GM18517 (cell line): ENCODE measurements at regions not wholly inside any gene's neighbourhood (a gene's known extent, or its start where the extent isn't known, plus 50 kb on each side); places are given as distances from the start of the nearest gene placed in this dataset.
"Not testable (repeated sequence)": the region's sequence is repeated elsewhere in the genome, so short reads cannot be mapped to it uniquely, and the experiment has no call there.

ENCODE experiments used
- ATAC-seq: cut with Tn5 transposase; IDR thresholded peaks from one replicate; pipeline ENCODE4 v1.9.1; 2021; ENCODE audit warnings: mild to moderate bottlenecking, moderate library complexity; ENCODE audit not compliant: unreplicated experiment

DNA sequence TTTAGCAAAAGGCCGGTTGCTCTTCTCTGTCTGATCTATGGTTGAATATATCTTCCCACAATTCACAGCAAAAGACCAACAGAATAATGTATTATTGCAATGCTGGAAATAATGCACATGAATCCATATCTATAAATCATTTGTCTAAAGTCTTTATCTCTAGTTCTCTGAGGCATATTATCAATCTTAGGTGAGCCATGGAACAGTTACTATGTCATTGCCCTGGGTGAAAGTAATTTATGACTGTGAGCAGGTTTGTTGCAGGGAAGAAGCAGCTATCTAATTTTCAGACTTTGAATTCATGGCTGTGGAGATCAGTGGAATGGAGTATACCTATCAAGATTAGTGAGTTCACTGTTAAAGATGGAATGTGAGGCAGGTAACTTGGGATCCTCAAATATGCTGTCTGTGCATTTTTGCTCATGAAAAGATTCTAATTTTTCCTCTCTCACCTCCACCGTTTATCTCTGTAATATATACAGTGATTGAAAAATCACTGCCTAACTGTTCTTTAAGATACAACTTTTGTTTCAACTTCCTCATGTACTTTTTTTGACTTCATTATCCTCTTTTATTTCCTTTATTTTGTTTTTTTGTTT, 256.8 kb upstream of the ARSJ start:
- ATAC-seq: no peak

- no peak for ATAC-seq
Observed at GRCh38 chr4:114237997-114238396, 258.6 kb upstream of the ARSJ start.

DNA sequence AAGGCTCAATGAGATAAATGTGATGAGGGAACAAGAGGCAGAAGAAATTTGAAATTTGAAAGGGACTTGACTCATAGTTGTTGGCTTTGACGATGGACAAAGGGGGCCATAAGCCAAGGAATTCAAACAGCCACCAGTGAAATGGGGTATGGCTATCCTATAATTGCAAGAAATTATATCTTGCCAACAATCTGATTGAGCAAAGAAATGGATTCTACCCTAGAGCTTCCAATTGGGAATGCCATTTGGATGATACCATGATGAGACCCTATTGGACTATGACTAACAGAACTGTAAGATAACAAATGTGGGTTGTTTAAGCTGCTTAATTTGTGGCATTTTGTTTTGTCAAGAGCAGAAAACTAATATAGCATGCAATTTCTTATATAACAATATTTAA, 270.1 kb upstream of the ARSJ start:
- ATAC-seq: no peak

DNA sequence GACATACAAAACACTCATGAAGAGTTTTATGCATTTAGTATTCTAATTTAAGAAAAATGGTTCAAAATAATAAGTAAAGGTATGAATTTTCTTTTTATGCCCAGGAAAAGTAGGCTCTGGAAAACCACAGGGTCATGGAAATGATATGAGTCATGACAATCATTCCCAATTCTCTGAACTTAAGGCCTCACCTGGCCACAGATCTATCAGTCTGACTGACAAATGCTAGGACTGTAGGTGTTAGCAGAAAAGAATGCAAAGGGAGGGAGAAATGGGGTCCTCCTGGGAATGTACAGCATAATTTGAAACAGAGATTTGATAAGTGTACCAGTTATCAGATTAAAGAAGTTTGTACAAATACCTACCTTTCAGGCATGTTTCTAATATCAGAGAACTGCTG, 270.5 kb upstream of the ARSJ start:
- no peak for ATAC-seq

- ATAC-seq: no peak
Observed at GRCh38 chr4:114250439-114250891, 271.0 kb upstream of the ARSJ start.

GRCh38 chr4:114251020-114251419, 271.6 kb upstream of the ARSJ start:
- ATAC-seq: no peak

DNA sequence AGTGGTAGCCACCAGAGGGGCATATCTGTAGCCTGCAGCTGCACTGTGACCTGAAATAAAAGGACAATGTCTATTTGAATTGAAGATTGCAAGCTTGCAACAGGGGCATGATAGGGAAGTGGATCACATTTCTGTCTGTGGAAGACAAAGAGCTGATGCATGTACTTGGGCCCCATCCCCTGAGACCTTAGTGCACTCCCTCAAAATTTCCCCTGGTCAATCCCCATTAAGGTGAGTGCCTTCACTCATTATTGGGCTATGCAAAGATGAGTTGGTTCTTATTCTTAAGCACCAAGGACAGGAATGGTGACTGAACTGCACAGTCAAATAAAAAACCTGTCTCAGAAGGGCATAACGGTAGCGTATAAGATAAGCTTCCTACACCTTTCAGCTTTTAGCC, 273.1 kb upstream of the ARSJ start:
- no peak for ATAC-seq

DNA sequence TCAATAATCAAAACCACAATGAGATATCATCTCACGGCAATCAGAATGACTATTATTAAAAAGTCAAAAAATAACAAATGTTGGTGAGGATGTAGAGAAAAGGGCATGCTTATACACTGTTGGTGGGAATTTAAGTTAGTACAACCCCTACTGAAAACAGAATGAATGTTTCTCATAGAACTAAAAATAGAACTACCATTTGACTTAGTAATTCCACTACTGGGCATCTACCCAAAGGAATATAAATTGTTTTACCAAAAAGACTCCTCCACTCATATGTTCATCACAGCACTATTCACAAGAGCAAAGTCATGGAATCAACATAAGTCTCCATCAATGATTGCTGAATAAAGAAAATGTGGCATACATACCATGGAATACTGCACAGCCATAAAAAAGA, 278.1 kb upstream of the ARSJ start:
- ATAC-seq: no peak

DNA sequence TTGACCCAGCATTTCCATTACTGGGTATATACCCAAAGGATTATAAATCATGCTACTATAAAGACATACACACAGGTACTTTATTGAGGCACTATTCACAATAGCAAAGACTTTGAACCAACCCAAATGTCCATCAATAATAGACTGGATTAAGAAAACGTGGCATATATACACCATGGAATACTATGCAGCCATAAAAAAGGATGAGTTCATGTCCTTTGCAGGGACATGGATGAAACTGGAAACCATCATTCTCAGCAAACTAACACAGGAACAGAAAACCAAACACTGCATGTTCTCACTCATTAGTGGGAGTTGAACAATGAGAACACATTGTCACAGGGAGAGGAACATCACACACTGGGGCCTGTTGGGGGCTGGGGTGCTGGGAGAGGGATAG, 283.0 kb upstream of the ARSJ start:
- ATAC-seq: not testable (repeated sequence)

- no peak for ATAC-seq
Observed at GRCh38 chr4:114263233-114263632, 283.8 kb upstream of the ARSJ start.

GRCh38 chr4:114264452-114264851, 285.0 kb upstream of the ARSJ start:
- ATAC-seq: no peak

DNA sequence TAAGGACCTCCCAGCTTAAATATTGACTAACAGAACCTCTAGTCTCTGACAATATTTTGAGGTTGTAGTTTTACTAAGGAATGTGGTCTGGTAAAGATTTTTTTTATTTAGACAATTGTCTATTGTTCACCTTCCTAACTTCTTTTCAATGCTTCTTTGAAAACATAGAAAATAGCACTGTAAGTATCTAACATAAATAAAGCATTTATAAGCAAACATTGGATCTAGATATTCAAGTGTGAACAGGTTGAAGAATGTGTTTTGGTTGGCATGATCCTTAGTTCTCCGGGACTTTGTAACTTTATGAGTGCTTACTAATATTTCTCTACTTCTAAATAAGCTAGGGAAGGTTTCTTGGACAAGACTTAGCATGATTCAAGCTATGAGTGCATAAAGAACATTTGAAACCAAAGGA, 285.4 kb upstream of the ARSJ start:
- no peak for ATAC-seq

GRCh38 chr4:114265342-114265741, 285.9 kb upstream of the ARSJ start:
- ATAC-seq: no peak

DNA sequence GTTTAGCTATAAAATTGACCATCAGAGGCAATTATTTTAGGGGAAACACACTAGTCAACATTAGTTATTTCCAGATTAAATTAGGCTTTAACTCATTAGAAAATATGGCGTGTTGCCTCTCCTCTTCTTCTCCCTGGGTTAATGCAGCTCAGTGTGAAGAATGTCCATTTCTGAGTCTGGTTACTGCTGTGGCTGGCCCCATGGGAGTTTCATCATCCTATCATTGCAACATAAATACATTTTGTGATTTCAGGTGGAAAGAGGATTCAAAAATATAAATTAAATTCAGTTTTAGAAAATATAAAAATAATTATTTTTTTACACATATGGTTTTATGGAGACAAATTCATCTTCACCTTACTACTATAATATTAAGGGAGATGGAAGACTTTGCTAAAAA, 288.5 kb upstream of the ARSJ start:
- ATAC-seq: no peak

GRCh38 chr4:114271031-114271430, 291.6 kb upstream of the ARSJ start:
- no peak for ATAC-seq

DNA sequence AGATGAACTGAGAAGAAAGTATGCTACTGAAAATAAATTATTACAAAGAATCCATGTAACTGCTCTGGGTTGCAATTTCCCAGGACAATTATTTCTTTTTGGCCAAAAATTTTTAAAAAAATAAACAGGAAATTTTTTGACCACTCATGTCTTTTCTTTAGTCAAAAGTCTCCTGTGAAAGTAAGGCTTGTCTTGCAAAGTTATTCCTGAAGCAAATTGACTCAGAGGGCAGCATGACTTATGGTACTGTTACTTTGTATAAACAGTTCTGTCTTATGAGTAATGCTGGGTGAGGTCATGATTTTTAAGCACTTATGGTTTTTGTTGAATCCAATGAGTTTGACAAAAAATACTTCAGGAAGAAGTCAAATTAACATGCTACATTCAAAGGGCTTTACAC, 292.8 kb upstream of the ARSJ start:
- no peak for ATAC-seq

- ATAC-seq: no peak
Observed at GRCh38 chr4:114273238-114273637, 293.8 kb upstream of the ARSJ start.

DNA sequence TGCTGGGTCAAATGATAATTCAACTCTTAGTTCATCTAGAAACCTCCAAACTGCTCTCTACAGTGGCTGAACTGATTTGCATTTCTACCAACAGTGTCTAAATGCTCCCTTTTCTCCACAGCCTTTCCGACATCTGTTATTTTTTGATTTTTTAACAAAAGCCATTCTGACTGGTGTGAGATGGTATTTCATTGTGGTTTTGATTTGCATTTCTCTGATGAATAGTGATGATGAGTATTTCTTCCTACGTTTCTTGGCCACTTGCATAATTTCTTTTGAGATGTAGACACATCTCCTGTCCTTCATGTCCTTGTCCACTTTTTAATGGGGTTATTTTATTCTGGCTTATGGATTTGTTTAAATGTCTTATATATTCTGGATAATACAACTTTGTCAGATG, 298.2 kb upstream of the ARSJ start:
- no peak for ATAC-seq

DNA sequence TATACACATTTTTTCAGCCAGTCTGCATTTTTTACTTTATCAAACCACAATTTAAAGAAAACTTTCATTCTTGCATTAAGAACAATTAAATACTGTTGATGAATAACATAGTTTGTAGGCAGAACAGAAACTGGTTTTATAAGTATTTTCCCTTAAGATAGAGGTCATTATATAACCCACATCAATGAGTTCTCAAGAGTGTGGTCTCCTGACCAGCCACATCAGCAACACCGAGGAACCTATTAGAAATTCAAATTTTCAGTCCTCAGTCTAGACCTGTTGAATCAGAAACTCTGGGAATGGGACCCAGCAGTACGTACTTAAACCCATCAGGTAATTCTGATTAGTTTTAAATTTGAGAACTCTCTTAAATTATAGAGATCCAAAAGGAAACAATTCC, 299.6 kb upstream of the ARSJ start:
- ATAC-seq: no peak

DNA sequence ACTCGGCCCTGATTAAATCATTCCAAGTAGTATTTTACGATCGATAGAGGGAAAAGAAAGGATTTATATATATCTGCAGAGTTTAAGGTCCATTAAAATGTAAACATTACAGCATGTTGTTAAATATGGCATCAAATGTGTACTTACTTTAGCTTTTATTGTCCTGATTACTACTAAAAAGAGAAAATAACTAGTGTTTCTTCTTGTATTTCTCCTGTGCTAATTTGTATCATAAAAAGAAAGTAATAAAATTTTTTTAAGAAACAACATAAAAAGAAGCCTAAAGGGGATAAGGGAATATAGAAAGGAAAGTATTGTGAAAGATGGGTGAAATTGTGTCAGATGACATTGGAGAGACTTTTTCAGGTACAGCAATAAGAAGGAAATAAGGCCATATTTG, 300.3 kb upstream of the ARSJ start:
- ATAC-seq: no peak

GRCh38 chr4:114280645-114281044, 301.2 kb upstream of the ARSJ start:
- ATAC-seq: no peak

DNA sequence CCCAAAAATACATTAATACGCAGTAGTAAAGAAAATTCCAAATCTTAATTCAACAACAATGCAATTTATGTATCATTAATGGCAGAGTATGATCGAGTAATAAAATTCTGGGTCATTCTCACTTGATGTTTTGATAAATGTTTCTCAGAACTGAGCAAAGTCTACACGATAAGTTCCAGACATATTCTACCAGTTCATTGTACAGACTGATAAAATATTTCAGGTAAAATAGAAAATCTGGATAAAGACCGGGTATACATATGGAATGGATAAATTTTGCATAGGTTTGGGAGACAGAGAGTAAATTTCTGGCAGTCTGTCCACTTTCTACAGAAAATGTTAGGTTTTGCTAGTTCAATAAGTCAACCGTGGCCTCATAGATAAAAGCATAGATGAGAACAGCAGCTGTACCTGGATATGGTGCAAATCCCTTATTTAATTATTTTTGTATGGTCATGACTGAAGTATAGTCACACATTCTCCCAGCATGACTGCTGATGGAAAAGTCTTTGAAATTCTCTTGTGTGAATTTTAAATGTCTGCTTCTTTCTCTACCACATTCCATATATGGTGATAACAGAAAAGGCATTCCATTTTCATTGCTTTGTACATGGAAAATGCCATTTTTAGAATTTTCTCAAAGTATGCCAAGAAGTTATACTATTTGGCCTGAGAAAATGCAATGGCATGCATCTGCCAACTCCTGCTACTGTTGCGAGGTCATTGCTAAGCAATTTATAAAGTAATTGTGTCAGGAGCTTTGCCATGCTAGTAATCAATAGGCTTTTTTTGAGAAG, 301.9 kb upstream of the ARSJ start:
- no peak for ATAC-seq

DNA sequence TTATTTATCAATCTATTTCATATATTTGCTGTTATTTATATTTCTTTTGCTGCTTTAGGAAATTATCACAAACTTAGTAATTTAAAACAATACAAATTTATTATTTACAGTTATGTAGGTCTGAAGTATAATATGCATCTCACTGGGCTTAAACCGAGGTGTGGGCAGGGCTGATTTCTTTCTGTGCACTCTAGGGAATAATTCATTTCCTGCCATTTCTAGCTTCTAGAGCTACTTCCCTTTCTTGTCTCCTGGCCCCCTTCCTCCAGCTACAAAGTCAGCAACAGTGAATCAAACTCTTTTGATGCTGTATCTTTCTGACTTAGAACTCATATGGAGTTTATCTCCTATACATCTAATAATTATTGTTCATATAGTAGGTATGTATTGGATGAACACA, 303.5 kb upstream of the ARSJ start:
- ATAC-seq: no peak
